ENCODE measurements at regions not wholly inside any gene's neighbourhood (a gene's known extent, or its start where the extent isn't known, plus 50 kb on each side); places are given as distances from the start of the nearest gene placed in this dataset.

- H2AFZ ChIP-seq (ENCODE audit: insufficient read depth, low read depth, low read length, poor library complexity, severe bottlenecking): no peak overlapping the region
- Mint-ChIP-seq H3K27ac (no peak overlapping the region), H3K36me3 (no peaks in the 10 kb centered on the region), H3K4me3 (no peak overlapping the region), H3K4me1 (no peaks in the 10 kb centered on the region), H3K27me3 (ENCODE audit: low read depth in 3 of 3) (no peaks in the 10 kb centered on the region), H3K9me3 (peaks cover 0 to 1% (median 0%) of the 10 kb centered on the region in 7 donors)
- no peak overlapping the region for H3K27ac ChIP-seq (ENCODE audit: low read depth in 1 of 2, low read length in 2 of 2)
- H3K4me2 ChIP-seq (replicated peaks; ENCODE audit: extremely low read depth, low read length, poor library complexity, severe bottlenecking): no peak overlapping the region
- H4K20me1 ChIP-seq (ENCODE audit: insufficient read depth, low read length): no peaks in the 10 kb centered on the region
- H3K4me3 ChIP-seq (replicated peaks in 1 of 3; ENCODE audit: low read depth in 2 of 3, low read length in 3 of 3): no peak overlapping the region
- no peaks in the 10 kb centered on the region for H3K4me1 ChIP-seq (ENCODE audit: control insufficient read depth in 1 of 2, insufficient read depth in 2 of 2, low read length in 2 of 2)
- H3K36me3 ChIP-seq (replicated peaks in 1 of 2; ENCODE audit: control insufficient read depth in 1 of 2, insufficient read depth in 2 of 2, low read length in 2 of 2): no peaks in the 10 kb centered on the region
- intact Hi-C loops (cut with micrococcal nuclease): no loop called here
- DNase-seq: no peak
- no peaks in the 10 kb centered on the region for H3K27me3 ChIP-seq (ENCODE audit: control insufficient read depth in 2 of 2, insufficient read depth in 2 of 2, low read length in 2 of 2)
- TF ChIP-seq CTCF (IDR thresholded peaks at IDR 0.05): no peak
- H3K9me3 ChIP-seq (replicated peaks in 1 of 2; ENCODE audit: control insufficient read depth in 1 of 2, insufficient read depth in 1 of 2, low read length in 2 of 2): no peaks in the 10 kb centered on the region
- no peak overlapping the region for H3K9ac ChIP-seq (ENCODE audit: insufficient read depth, low read length, poor library complexity, severe bottlenecking)
- no CpG with 5 or more reads among the region's 4 CpGs for WGBS (ENCODE audit: insufficient coverage)
- H3K79me2 ChIP-seq (ENCODE audit: insufficient read depth, low read length): no peaks in the 10 kb centered on the region
Measured at GRCh38 chr3:162218479-162218878, 721.9 kb downstream of the OTOL1 start.

GRCh38 chr3:162224746-162225145, 728.1 kb downstream of the OTOL1 start:
- Histone ChIP-seq H3K27me3 (ENCODE audit: control insufficient read depth in 2 of 2, insufficient read depth in 2 of 2, low read length in 2 of 2) (no peaks in the 10 kb centered on the region), H3K9me3 (replicated peaks in 1 of 2; ENCODE audit: control insufficient read depth in 1 of 2, insufficient read depth in 1 of 2, low read length in 2 of 2) (no peaks in the 10 kb centered on the region), H3K79me2 (ENCODE audit: insufficient read depth, low read length) (no peaks in the 10 kb centered on the region), H3K27ac (ENCODE audit: low read depth in 1 of 2, low read length in 2 of 2) (no peak overlapping the region), H3K4me2 (replicated peaks; ENCODE audit: extremely low read depth, low read length, poor library complexity, severe bottlenecking) (no peak overlapping the region), H3K9ac (ENCODE audit: insufficient read depth, low read length, poor library complexity, severe bottlenecking) (no peak overlapping the region), H2AFZ (ENCODE audit: insufficient read depth, low read depth, low read length, poor library complexity, severe bottlenecking) (no peak overlapping the region), H3K4me1 (ENCODE audit: control insufficient read depth in 1 of 2, insufficient read depth in 2 of 2, low read length in 2 of 2) (no peaks in the 10 kb centered on the region), H3K4me3 (replicated peaks in 1 of 3; ENCODE audit: low read depth in 2 of 3, low read length in 3 of 3) (no peak overlapping the region), H4K20me1 (ENCODE audit: insufficient read depth, low read length) (no peaks in the 10 kb centered on the region), H3K36me3 (replicated peaks in 1 of 2; ENCODE audit: control insufficient read depth in 1 of 2, insufficient read depth in 2 of 2, low read length in 2 of 2) (no peaks in the 10 kb centered on the region)
- intact Hi-C loops (cut with micrococcal nuclease): no loop called here
- no peak for DNase-seq
- Mint-ChIP-seq H3K36me3 (no peaks in the 10 kb centered on the region), H3K27me3 (ENCODE audit: low read depth in 3 of 3) (no peaks in the 10 kb centered on the region), H3K4me1 (no peaks in the 10 kb centered on the region), H3K9me3 (peaks cover 0 to 4% (median 0%) of the 10 kb centered on the region in 7 donors), H3K4me3 (no peak overlapping the region), H3K27ac (no peak overlapping the region)
- WGBS (ENCODE audit: insufficient coverage): no CpG with 5 or more reads among the region's 4 CpGs
- no peak for TF ChIP-seq CTCF (IDR thresholded peaks at IDR 0.05)

Measured in CD14-positive monocyte (primary cell).